Stimulated activated CD4-positive, alpha-beta T cell treated with anti-CD3 and anti-CD28 coated beads, Interleukin-15, amount 100 ng/mL, for 24 hours (primary cell): ENCODE measurements at regions not wholly inside any gene's neighbourhood (a gene's known extent, or its start where the extent isn't known, plus 50 kb on each side); places are given as distances from the start of the nearest gene placed in this dataset.

Source experiments
- DNase-seq: peaks from one replicate; pipeline ENCODE4 v3.0.0-alpha.2; 2020

DNA sequence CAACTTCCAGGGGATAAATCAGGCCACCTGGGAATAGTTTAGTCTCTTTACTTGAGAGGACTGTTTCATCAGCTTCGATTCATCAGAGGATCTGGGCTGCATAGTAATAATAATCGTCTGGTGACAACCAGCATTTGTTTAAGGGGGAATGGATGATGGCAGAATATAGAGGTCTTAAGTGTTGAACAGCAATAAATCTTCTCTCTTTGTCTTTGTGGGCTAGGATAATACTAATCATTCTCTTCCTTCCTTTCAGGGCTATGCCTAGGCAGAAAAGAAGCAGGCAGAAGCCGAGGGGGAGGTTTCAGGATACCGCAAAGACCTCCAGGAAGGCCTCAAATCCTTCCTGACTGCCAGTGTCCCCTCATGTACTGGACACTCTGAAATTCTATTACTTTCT is 150.4 kb upstream of the GAREM1 start:
- DNase-seq, result no peak

DNA sequence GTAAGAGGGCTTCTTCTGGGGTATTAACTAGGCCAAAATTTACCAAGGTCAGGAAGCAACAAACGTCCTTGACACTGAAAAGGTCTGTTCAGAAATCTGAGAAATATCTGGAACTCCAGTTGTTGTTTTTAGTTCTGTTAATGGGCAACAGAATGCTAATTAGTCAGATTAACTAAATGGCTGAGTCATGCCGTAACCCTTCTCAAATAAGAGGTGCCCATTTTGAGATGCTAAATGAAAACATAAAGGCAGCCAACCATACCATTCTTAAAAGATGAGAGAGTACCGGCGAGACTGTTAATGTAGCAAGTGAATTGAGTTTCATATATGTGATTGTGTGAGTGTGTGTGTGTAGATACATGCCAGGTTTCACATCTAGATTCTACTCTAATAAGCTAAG is 147.9 kb upstream of the GAREM1 start:
- DNase-seq, result no peak

DNA sequence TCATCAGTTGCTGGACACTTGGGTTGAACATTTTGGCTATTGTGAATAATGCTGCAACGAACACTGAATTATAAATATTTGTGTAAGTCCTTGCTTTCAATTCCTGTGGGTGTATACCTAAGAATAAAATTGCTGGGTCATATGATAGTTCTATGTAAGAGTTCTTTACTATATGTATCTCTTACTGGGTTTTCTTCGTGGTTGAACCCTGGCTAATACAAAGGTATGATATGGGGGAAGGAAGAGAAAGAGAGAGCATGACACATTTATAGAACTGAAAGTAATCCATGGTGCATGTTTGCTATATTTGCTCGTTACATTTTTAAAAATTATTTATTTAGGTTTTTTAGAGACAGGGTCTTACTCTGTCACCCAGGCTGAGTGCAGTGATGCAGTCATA is 143.1 kb upstream of the GAREM1 start:
- no peak for DNase-seq

DNA sequence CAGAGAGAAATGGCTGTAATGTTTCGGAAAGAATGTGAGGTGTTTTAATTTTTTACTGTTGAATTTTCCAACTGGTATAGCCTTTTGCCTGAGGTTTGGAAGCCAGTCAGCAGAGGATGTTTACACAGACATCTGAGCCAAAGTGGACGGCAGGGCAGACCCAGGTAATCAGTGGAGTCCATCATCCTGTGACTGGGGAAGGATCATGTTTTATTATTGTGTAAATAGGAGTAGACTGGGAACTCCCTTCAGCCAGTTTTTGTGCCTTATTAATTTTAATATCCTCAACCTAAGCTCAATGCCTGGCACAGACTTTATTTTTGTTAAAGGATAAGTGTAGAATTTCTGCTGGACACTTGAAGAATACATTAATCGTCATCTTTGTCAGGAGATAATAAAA is 142.0 kb upstream of the GAREM1 start:
- no peak for DNase-seq

GRCh38 chr18:32610176-32610575 is 139.5 kb upstream of the GAREM1 start:
- DNase-seq, result no peak

DNA sequence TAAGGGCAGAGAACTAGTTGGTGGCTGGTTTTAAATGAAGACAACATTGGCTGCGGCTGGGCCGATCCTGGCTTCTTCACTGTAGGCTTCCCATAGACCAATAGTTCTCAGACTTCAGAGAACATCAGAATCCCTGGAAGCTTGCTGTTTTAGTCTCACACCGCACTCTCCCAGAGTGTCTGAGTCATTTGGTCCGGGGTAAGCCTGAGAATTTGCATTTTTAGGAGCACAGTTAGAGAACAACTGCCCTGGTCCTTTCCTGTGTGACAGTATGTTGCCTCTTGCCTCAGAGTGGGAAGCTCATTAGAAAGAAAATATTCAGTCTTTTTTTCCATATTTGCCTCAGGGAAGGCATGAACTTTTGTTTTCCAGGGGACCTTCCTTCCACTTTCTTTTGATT is 137.1 kb upstream of the GAREM1 start:
- no peak for DNase-seq

GRCh38 chr18:32598144-32598543 is 127.5 kb upstream of the GAREM1 start:
- no peak for DNase-seq

DNA sequence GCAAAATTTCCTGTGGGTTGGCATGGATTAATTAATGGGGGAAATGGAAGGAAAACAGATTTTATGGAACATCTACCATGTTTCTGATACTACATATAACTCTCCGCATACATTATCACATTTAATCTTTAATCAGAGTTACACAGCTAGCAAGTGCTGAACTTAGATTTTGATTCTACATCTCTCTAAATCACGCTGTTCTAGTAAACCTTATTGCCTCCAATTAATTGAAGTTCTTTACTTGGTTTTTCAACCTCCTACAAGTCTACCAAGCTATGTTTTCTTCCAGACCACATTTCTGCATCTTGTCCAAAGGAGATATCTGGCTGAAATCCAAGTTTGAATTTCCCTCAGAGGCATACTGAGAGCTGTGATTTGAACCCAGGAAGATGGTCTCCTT is 125.8 kb upstream of the GAREM1 start:
- no peak for DNase-seq

GRCh38 chr18:32595832-32596231 is 125.2 kb upstream of the GAREM1 start:
- no peak for DNase-seq

DNA sequence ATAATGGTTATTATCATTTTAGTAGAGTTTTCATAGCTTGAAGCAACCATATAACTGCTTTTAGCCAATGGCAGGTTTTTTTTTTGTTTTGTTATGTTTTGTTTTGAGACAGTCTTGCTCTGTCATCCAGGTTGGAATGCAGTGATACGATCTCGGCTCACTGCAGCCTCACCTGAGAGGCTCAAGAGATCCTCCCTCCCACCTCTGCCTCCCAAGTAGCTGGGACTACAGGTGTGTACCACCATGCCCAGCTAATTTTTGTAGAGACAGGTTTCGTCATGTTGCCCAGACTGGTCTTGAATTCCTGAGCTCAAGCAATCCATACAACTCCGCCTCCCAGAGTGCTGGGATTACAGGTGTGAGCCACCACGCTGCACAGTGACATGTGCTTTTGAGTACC is 117.5 kb upstream of the GAREM1 start:
- DNase-seq, result no peak

GRCh38 chr18:32583431-32583830 is 112.7 kb upstream of the GAREM1 start:
- no peak for DNase-seq

GRCh38 chr18:32582455-32582854 is 111.8 kb upstream of the GAREM1 start:
- no peak for DNase-seq

DNA sequence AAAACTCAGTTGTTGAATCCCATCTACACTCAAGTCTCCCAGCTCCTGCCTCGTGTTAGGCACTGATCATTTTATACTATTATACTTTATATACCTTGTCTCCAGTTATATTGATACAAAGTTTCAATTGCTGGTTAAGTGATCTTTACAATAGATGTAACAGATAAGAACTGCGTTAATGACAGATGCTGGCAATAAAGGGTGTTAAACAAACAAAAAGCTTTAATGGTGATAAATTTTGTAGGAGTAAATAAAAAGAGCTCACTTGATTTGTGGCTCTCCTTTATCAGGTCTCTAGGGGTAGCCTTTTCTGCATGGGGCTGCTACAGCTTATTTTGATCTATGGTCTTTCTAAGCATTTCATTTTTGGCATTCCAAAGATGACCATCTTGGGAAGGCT is 106.9 kb upstream of the GAREM1 start:
- no peak for DNase-seq

DNA sequence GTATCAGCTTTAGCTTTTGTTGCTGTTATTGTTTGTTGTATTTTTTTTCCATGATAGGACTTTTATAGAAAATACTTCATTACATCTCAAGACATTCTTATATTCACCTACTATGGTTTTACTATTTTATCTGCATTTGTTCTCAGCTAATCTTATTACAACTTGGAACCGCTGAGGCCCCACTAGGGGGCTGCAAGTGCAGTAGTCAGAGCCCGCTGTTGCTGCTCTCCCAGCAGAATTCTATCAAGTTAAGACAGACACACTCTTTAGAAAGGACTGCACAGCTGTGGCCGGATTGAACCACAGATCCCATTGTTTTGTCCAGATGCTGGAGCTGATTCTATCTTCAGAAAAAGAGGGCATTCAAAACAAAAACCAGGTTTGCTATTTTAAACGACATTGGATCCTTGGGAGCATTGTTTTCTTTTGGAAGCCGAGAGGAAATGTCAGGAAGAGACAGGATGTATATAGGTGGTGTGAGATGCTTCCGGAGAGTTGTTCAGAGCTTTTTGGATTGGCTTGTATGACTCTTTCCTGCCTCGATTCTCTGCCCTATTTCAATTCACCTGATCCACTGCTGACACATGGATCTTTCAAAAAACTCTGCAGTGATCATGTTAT is 105.7 kb upstream of the GAREM1 start:
- peak; percentile 4 for DNase-seq

DNA sequence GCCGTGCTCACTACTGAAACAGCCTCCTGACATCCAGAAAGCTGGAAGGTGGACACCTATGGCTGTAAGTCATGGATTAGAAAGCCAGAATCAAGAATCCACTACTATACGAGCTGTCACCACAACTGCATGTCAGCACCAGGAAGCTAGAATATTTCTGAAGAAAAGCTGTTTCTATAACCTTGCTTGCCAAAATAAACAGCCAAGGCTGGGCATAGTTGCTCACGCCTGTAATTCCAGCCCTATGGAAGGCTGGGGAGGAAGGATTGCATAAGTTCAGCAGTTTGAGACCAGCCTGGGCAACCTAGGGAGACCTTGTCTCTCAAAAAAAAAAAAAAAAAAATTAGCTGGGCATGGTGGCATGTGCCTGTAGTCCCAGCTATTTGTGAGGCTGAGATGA is 96.3 kb upstream of the GAREM1 start:
- DNase-seq, result no peak

- no peak for DNase-seq
Observed at GRCh38 chr18:32553640-32554365, 83.1 kb upstream of the GAREM1 start.

DNA sequence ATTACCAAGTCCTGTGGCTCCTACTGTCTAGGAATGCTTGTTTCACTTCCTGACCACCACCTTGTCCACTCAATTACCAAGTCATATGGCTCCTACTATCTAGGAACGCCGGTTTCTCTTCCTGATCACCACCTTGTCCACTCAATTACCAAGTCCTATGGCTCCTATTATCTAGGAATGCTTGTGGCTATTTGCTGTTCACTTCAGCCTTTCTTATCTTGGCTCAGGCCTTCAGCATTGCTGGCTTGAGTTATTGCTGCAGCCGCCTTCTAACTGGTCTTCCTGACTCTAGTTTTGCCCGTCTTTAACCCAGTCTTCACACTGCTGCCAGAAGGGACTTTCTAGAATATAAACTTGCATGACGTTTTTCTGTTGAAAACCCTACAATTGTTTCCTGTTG is 82.5 kb upstream of the GAREM1 start:
- DNase-seq, result no peak

DNA sequence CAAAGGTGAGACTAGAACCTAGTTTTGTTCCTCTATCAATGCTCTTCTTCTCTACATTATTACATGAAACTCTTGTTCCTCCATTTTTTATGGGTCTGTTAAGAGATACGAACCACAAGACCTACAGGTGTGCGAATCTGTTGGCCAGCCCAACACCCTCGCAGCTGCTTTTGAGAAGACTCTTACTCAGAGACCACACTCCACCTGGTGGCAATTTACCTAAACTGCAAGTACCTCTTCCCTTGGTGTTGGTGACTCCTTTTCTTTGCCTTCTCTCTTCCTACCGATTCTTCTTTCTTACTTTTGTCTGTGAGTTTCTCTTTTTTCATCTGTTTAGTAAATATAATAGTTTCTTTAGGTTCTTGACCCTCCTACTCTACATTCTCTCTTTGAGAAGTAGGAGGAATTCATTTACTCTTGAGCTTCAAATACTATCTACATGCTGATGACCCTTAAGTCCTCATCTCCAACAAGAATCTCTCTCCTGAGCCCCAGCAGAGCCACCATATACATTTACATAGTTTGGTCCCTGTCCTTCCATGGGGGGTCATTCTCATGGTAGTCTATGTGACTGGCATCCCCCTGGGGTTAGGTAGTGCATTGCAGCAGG is 81.8 kb upstream of the GAREM1 start:
- peak; percentile 68 for DNase-seq

DNA sequence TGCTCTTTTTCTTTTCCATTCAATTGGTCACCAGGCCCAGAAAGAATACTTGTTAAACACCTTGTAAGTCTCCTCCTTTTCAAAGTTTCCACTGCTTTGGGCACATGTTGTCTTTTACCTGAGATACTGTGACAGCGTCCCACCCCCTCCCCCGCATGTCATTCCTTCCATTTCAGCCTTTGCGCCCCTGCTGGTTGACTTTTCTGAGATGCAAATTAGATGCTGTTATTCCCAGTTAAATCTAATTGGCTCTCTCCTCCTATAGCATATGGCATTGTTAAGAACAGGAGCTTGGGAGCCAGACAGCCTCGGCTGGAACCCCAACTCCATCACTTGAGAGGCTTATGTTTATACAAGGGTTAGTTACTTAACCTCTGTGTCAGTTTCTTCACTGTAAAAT is 80.3 kb upstream of the GAREM1 start:
- no peak for DNase-seq

GRCh38 chr18:32549248-32550110 is 78.8 kb upstream of the GAREM1 start:
- DNase-seq, result peak; percentile 60

DNA sequence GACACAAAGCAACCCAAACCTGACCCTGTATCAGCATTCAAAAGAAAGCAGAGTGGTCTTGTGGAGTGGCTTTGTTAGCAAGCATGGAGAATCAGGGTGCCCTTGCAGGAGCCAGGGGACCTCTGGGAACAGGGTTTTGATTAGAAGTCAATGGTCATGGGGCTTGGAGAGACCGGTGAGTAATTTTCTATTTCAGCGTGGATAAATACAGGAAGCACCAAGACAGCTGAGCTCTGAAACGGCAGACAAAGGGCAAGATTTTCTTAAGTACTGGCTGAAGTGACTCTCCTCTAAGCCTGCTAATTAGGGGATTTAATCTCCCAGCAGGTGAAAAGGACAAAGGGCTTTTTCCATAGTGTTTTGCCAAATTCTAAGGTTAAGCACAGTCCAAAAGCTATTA is 78.0 kb upstream of the GAREM1 start:
- DNase-seq, result no peak

GRCh38 chr18:32545631-32546030 is 74.9 kb upstream of the GAREM1 start:
- no peak for DNase-seq

DNA sequence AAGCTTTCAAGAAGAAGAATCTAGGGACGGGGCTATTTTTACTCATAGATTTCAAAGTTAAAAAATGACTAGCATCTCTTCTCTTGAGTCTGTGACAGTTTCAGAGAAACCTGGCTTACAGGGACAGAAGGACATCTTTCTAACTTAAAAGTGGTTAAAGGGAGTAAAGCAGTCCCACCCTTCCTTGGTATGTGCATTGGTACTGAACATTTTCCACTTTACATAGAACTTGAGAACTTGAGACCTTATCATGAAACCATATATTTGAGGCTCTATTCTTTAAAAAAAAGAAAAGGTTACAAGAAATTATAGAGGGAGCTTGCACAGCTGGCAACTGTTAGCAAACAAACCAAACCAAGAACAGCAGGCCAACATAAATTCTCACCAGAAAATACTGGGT is 73.4 kb upstream of the GAREM1 start:
- DNase-seq, result no peak
